Lung (tissue), 11 donors: ENCODE measurements at regions not wholly inside any gene's neighbourhood (a gene's known extent, or its start where the extent isn't known, plus 50 kb on each side); places are given as distances from the start of the nearest gene placed in this dataset.

ENCODE experiments used
- ATAC-seq: fragments of 200-7000 bp; cut with Tn5 transposase; one replicate; pipeline ENCODE4 v1.9.1; 2020; ENCODE audit warnings: moderate number of reproducible peaks; ENCODE audit not compliant: insufficient read depth, low FRiP score
- DNase-seq, 3 donors: peaks; one replicate each; pipeline ENCODE4 v3.0.0-alpha.2; 2013 to 2017
- H3K27ac ChIP-seq, 2 donors: one replicate each; pipeline ENCODE4 v1.5.1; 2013; ENCODE audit warnings: mild to moderate bottlenecking in 2 of 2, moderate library complexity in 2 of 2, control low read depth in 1 of 2, inconsistent platforms in 1 of 2, low read depth in 1 of 2, low read length in 1 of 2
- H3K27me3 ChIP-seq, 3 donors: one replicate each; pipeline ENCODE4 v1.5.1; 2013; ENCODE audit warnings: low read length in 2 of 3; ENCODE audit not compliant: control insufficient read depth in 3 of 3, insufficient read depth in 3 of 3
- H3K36me3 ChIP-seq, 4 donors: one replicate each; pipeline ENCODE4 v1.5.1; 2013; ENCODE audit warnings: low read length in 4 of 4, mild to moderate bottlenecking in 1 of 4, moderate library complexity in 1 of 4; ENCODE audit not compliant: control insufficient read depth in 4 of 4, insufficient read depth in 4 of 4
- H3K4me1 ChIP-seq, 5 donors: one replicate each; pipeline ENCODE4 v1.5.1; 2013; ENCODE audit warnings: low read length in 5 of 5, mild to moderate bottlenecking in 2 of 5, moderate library complexity in 1 of 5; ENCODE audit not compliant: control insufficient read depth in 5 of 5, insufficient read depth in 5 of 5
- H3K4me3 ChIP-seq: one replicate; pipeline ENCODE4 v1.5.1; 2013; ENCODE audit warnings: mild to moderate bottlenecking, control low read depth, moderate library complexity
- H3K9ac ChIP-seq, 2 donors: one replicate each; pipeline ENCODE4 v1.5.1; 2013; ENCODE audit warnings: low read length in 2 of 2, control low read depth in 1 of 2; ENCODE audit not compliant: insufficient read depth in 1 of 2
- H3K9me3 ChIP-seq, 4 donors: one replicate each; pipeline ENCODE4 v1.5.1; 2013; ENCODE audit warnings: low read length in 3 of 4, mild to moderate bottlenecking in 1 of 4, moderate library complexity in 1 of 4; ENCODE audit not compliant: control insufficient read depth in 4 of 4, insufficient read depth in 3 of 4
- WGBS, 2 donors: extraction: QIAGEN DNeasy Blood & Tissue Kit; methylation state at CpG; one replicate each; pipeline ENCODE4 v1.1.7; 2013; 5-methylcytosine and 5-hydroxymethylcytosine counted together
- TF ChIP-seq, protein P1 (sequence below): IDR thresholded peaks from 2 replicates; pipeline ENCODE4 v1.5.1; 2012; ENCODE audit warnings: mild to moderate bottlenecking; ENCODE audit errors: control extremely low read depth, extremely low read depth
- donor health status: control.
- donor health status: control.
- donor health status: Bipolar disorder and iron deficiency.
- donor health status: healthy.
- donor health status: DM: yes; HTN: yes; CAD: no.

DNA sequence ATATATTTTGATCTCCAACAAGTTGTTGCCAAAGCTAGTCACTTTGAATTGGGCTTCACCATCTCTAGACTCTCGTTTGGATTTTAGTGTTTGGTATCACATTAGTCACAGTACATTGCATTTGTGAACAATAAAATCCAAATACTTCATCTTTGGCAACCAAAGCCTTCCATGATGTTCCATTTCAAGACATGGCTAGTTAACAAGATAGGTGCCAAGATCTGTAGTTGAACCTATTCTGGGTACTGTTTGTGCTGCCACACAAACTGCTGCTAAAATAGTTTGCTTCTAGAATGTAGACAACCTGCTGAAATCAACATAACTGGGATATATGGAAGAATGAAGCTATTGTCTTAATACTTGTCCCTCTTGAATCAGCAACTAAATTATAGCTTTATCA lies 207.5 kb downstream of the LRRC70 start:
- WGBS, 2 donors: 65 to 91% methylated on average over 1 of the region's 1 CpG
- DNase-seq: no peak

DNA sequence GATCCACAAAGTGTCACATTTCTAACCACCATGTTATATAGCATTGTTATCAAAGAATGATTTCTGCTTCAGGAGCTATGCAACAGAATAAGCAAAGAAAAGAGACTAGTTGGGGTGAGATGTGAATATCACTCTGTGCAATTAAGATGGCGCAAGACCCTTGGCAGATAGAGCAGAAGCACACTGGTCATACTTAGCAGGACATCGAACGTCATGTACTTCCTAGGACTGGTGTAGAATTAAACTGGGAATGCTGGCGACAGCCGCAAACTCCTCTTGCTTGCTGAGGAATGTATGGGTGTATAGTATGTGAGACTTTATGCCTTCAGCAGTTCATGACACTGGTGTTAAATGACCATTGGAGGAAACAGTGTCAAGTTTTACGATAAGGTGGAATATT lies 207.0 kb downstream of the LRRC70 start:
- TF ChIP-seq, protein P1, sequence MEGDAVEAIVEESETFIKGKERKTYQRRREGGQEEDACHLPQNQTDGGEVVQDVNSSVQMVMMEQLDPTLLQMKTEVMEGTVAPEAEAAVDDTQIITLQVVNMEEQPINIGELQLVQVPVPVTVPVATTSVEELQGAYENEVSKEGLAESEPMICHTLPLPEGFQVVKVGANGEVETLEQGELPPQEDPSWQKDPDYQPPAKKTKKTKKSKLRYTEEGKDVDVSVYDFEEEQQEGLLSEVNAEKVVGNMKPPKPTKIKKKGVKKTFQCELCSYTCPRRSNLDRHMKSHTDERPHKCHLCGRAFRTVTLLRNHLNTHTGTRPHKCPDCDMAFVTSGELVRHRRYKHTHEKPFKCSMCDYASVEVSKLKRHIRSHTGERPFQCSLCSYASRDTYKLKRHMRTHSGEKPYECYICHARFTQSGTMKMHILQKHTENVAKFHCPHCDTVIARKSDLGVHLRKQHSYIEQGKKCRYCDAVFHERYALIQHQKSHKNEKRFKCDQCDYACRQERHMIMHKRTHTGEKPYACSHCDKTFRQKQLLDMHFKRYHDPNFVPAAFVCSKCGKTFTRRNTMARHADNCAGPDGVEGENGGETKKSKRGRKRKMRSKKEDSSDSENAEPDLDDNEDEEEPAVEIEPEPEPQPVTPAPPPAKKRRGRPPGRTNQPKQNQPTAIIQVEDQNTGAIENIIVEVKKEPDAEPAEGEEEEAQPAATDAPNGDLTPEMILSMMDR: no peak
- Histone ChIP-seq H3K27me3 (no peaks in the 10 kb centered on the region), H3K4me3 (no peak overlapping the region), H3K9me3 (peaks cover 0 to 1% (median 0%) of the 10 kb centered on the region in 4 donors), H3K4me1 (peaks cover 0 to 3% (median 0%) of the 10 kb centered on the region in 5 donors), H3K9ac (no peak overlapping the region), H3K27ac (no peak overlapping the region), H3K36me3 (no peaks in the 10 kb centered on the region)
- 94 to 96% methylated on average over 6 of the region's 6 CpGs for WGBS, 2 donors
- no peak for ATAC-seq
- no peak for DNase-seq

More for the DNA sequence above, 207.5 kb downstream of the LRRC70 start:
- no peak overlapping the region for H3K27ac ChIP-seq
- no peaks in the 10 kb centered on the region for H3K27me3 ChIP-seq
- H3K9ac ChIP-seq: no peak overlapping the region
- peaks cover 0 to 4% (median 0%) of the 10 kb centered on the region in 5 donors for H3K4me1 ChIP-seq
- H3K4me3 ChIP-seq: no peak overlapping the region
- H3K36me3 ChIP-seq: no peaks in the 10 kb centered on the region
- TF ChIP-seq, protein P1: no peak
- ATAC-seq: no peak
- H3K9me3 ChIP-seq: peaks cover 0 to 1% (median 0%) of the 10 kb centered on the region in 4 donors

DNA sequence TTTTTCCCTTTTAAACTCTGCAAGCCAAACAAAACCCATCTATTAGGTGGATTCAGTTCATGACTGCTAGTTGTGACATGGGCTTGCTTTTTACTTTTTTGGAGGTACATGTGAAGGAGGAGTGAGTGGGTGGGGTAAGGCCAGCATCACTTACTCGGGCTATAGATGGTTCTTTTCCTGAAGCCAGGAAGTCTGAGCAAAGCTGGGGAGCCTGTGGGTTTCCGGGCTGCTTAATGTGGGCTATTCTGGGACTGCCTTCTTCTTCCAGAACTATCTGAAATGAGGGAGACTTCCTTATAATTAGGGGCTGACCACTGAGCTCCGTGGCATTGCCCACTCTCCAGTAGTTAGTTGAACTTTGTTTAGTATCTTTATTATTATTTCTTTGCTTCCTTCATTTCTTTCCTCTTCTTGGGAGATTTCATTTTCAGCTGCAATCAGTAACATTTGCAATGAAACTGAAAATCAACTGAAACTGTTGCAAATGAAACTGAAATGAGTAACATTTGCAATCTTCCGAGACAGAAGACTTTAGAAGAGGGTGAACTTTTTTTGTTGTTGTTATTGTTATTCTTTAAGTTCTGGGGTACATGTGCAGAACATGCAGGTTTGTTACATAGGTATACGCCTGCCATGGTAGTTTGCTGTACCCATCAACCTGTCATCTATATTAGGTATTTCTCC lies 204.9 kb downstream of the LRRC70 start:
- DNase-seq (no peak), ATAC-seq (no peak)
- Histone ChIP-seq H3K4me3 (no peak overlapping the region), H3K27ac (no peak overlapping the region), H3K9me3 (peaks cover 0 to 1% (median 0%) of the 10 kb centered on the region in 4 donors), H3K9ac (no peak overlapping the region), H3K36me3 (no peaks in the 10 kb centered on the region), H3K27me3 (no peaks in the 10 kb centered on the region), H3K4me1 (no peaks in the 10 kb centered on the region)
- WGBS, 2 donors: 62 to 70% methylated on average over 5 of the region's 5 CpGs
- TF ChIP-seq, protein P1: no peak

DNA sequence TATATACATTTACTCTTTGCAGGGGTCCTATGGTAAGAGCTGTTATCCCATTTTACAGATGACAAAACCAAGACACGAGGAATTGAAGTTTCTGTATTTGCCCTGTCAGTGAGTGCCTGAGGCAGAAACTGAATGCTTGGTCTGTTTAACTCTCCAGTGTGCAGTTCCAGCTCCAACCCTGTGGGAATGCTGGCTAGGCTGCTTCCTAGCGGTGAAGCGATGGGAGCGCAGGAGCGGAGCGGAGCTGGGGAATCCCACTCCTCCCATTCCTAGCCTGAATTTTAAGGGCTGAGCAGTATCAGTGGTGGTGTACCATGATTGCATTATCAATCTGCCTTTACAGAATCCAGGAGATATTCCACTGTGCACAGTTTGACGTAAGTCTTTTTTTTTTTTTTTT lies 202.3 kb downstream of the LRRC70 start:
- H3K36me3 ChIP-seq: no peaks in the 10 kb centered on the region
- ATAC-seq (no peak), DNase-seq (no peak)
- WGBS, 2 donors: 97 to 99% methylated on average over 7 of the region's 7 CpGs
- H3K9me3 ChIP-seq: no peaks in the 10 kb centered on the region
- TF ChIP-seq, protein P1: no peak
- no peak overlapping the region for H3K9ac ChIP-seq
- H3K4me1 ChIP-seq: no peaks in the 10 kb centered on the region
- no peak overlapping the region for H3K27ac ChIP-seq
- H3K4me3 ChIP-seq: no peak overlapping the region
- H3K27me3 ChIP-seq: no peaks in the 10 kb centered on the region
